GM12878 (cell line): ENCODE measurements at regions not wholly inside any gene's neighbourhood (a gene's known extent, or its start where the extent isn't known, plus 50 kb on each side); places are given as distances from the start of the nearest gene placed in this dataset.

Experiments used
- FOS ChIP-seq: IDR thresholded peaks from 3 replicates; pipeline ENCODE4 v1.6.1; 2011; ENCODE audit warnings: borderline replicate concordance; ENCODE audit not compliant: insufficient read length; ENCODE audit errors: extremely low read depth
- MAX ChIP-seq: IDR thresholded peaks from 2 replicates; pipeline ENCODE4 v1.6.1; 2012; ENCODE audit warnings: low read depth, low read length, improper control_type of control experiment
- SIX5 ChIP-seq: IDR thresholded peaks from 2 replicates; pipeline ENCODE4 v1.6.1; 2011; ENCODE audit warnings: mild to moderate bottlenecking, low read depth, low read length, moderate library complexity; ENCODE audit not compliant: severe bottlenecking

- TF ChIP-seq SIX5 (no peak), MAX (no peak), FOS (no peak)
Measured at GRCh38 chr4:163600727-163601126, 106.2 kb downstream of the TMA16 start.
